ENCODE measurements at regions not wholly inside any gene's neighbourhood (a gene's known extent, or its start where the extent isn't known, plus 50 kb on each side); places are given as distances from the start of the nearest gene placed in this dataset.

- H2BK5ac ChIP-seq (ENCODE audit: low read depth, low read length): no peak overlapping the region
- no peak overlapping the region for H3K56ac ChIP-seq (replicated peaks; ENCODE audit: insufficient read length, low read depth, low read length)
- H3K9ac ChIP-seq (replicated peaks in 1 of 4; ENCODE audit: extremely low read depth in 1 of 4, low read depth in 3 of 4, low read length in 3 of 4): no peak overlapping the region
- no peak overlapping the region for H2AFZ ChIP-seq (ENCODE audit: low read length)
- H3K79me1 ChIP-seq (ENCODE audit: low read depth, low read length): no peaks in the 10 kb centered on the region
- no peak overlapping the region for H3K4me3 ChIP-seq (ENCODE audit: extremely low read depth in 1 of 4, insufficient read depth in 2 of 4, low read depth in 3 of 4, low read length in 4 of 4)
- H4K8ac ChIP-seq (ENCODE audit: extremely low read depth, insufficient read depth, low read length): no peak overlapping the region
- H2BK15ac ChIP-seq (ENCODE audit: low read length): no peak overlapping the region
- H2BK20ac ChIP-seq (ENCODE audit: low read length): no peak overlapping the region
- no peaks in the 10 kb centered on the region for H3K9me3 ChIP-seq (ENCODE audit: insufficient read depth in 2 of 2, low read depth in 1 of 2, low read length in 1 of 2)
- H3K14ac ChIP-seq (ENCODE audit: insufficient read length): no peak overlapping the region
- H3K23me2 ChIP-seq (ENCODE audit: low read depth, low read length): no peaks in the 10 kb centered on the region
- no peak overlapping the region for H2AK5ac ChIP-seq (ENCODE audit: low read depth, low read length)
- ChIA-PET CTCF (ENCODE audit: partially characterized antibody) (interaction anchor here (1.3 kb wide), 2 partner anchors 43 to 191 kb away, joined by 3 to 4 read pairs; no protein-coding TSS in a partner anchor), POLR2A (ENCODE audit: partially characterized antibody) (no interaction called here)
- no peak overlapping the region for H3K27ac ChIP-seq (ENCODE audit: low read depth, low read length)
- no peak overlapping the region for H2BK120ac ChIP-seq (replicated peaks; ENCODE audit: low read depth, low read length)
- H3K36me3 ChIP-seq (ENCODE audit: control insufficient read depth in 2 of 4, insufficient read depth in 4 of 4, low read length in 3 of 4): no peaks in the 10 kb centered on the region
- no peak overlapping the region for H2BK12ac ChIP-seq (ENCODE audit: low read depth, low read length)
- no peaks in the 10 kb centered on the region for H4K20me1 ChIP-seq (replicated peaks in 1 of 2; ENCODE audit: control insufficient read depth in 1 of 2, insufficient read depth in 2 of 2, low read length in 2 of 2)
- WGBS, 2 experiments (ENCODE audit: extremely low coverage in 1 of 2, insufficient coverage in 1 of 2, insufficient read length in 1 of 2, insufficient replicate concordance in 2 of 2, low coverage in 1 of 2, low lambda C conversion rate in 2 of 2, missing lambda C conversion rate in 1 of 2): 91% methylated on average over 8 of the region's 8 CpGs; no CpG with 5 or more reads in 1 of the 2 experiments
- H3K4ac ChIP-seq (replicated peaks; ENCODE audit: insufficient read length, low read depth, low read length): no peak overlapping the region
- H4K91ac ChIP-seq (replicated peaks; ENCODE audit: insufficient read length, low read length): no peak overlapping the region
- DNase-seq (ENCODE audit: low read depth in 1 of 2, low spot score in 2 of 2) (no peak), FAIRE-seq (no peak)
- H3K18ac ChIP-seq (ENCODE audit: extremely low read depth, low read length): no peak overlapping the region
- H3K79me2 ChIP-seq (ENCODE audit: control insufficient read depth in 1 of 2, insufficient read depth in 2 of 2, low read length in 2 of 2): no peaks in the 10 kb centered on the region
- no peak overlapping the region for H3K4me2 ChIP-seq (ENCODE audit: insufficient read depth in 1 of 2, low read depth in 2 of 2, low read length in 2 of 2)
- no peak overlapping the region for H4K5ac ChIP-seq (ENCODE audit: insufficient read length, low read depth, low read length)
- no peaks in the 10 kb centered on the region; a peak in 1 of 7 replicates for H3K4me1 ChIP-seq (replicated peaks in 1 of 4; ENCODE audit: control insufficient read depth in 3 of 4, insufficient read depth in 4 of 4, low read length in 3 of 4)
- H3K27me3 ChIP-seq (replicated peaks in 1 of 4; ENCODE audit: control insufficient read depth in 3 of 4, extremely low read depth in 1 of 4, insufficient read depth in 3 of 4, low read length in 3 of 4): no peaks in the 10 kb centered on the region
- no peak overlapping the region for H3K23ac ChIP-seq (ENCODE audit: insufficient read length)
- TF ChIP-seq HDAC2 (IDR thresholded peaks at IDR 0.05; ENCODE audit: borderline replicate concordance in 1 of 2, low read depth in 2 of 2, low read length in 2 of 2) (no peak), BRCA1 (IDR thresholded peaks at IDR 0.05; ENCODE audit: low read depth, low read length) (no peak), TEAD4 (IDR thresholded peaks at IDR 0.05; ENCODE audit: low read depth, low read length) (no peak), RBBP5 (IDR thresholded peaks at IDR 0.05; ENCODE audit: borderline replicate concordance, low read depth, low read length) (no peak), JUND (IDR thresholded peaks at IDR 0.05; ENCODE audit: low read length) (no peak), ASH2L (IDR thresholded peaks at IDR 0.05; ENCODE audit: low read length) (no peak), ZNF274 (IDR thresholded peaks at IDR 0.05; ENCODE audit: borderline replicate concordance, extremely low read depth, low read length) (no peak), JUN (IDR thresholded peaks at IDR 0.05; ENCODE audit: low read depth, low read length) (no peak), CREB1 (IDR thresholded peaks at IDR 0.05) (no peak), CEBPB (IDR thresholded peaks at IDR 0.05; ENCODE audit: low read depth, low read length) (no peak)
Measured at GRCh38 chr7:29637374-29637773, 73.7 kb downstream of the PRR15 start.
